ENCODE measurements at regions not wholly inside any gene's neighbourhood (a gene's known extent, or its start where the extent isn't known, plus 50 kb on each side); places are given as distances from the start of the nearest gene placed in this dataset.
"Not testable (repeated sequence)": the region's sequence is repeated elsewhere in the genome, so short reads cannot be mapped to it uniquely, and the experiment has no call there.

DNA sequence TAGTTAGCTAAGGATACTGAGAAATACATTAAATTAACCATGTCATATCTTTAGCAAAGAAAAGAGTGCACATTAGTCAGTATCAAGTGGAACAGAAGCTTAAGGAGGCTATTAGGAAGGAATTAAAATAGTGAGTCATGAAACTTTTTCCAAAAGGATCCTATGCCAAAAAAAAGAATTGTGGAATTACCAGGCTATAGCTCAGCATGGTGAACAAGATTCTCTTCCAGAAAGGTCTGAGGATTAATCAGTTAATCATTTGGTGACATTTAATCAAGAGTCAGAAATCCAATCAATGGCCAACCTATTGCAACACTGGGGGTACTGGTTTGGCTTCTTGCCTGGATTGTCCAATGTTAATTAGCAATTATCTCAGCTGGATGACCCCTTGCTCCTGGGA, 244.5 kb upstream of the NMUR2 start:
- no peak for DNase-seq (ENCODE audit: low read depth, low spot score)
- POLR2A ChIA-PET = no interaction called here
- TF ChIP-seq, protein P1, sequence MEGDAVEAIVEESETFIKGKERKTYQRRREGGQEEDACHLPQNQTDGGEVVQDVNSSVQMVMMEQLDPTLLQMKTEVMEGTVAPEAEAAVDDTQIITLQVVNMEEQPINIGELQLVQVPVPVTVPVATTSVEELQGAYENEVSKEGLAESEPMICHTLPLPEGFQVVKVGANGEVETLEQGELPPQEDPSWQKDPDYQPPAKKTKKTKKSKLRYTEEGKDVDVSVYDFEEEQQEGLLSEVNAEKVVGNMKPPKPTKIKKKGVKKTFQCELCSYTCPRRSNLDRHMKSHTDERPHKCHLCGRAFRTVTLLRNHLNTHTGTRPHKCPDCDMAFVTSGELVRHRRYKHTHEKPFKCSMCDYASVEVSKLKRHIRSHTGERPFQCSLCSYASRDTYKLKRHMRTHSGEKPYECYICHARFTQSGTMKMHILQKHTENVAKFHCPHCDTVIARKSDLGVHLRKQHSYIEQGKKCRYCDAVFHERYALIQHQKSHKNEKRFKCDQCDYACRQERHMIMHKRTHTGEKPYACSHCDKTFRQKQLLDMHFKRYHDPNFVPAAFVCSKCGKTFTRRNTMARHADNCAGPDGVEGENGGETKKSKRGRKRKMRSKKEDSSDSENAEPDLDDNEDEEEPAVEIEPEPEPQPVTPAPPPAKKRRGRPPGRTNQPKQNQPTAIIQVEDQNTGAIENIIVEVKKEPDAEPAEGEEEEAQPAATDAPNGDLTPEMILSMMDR (IDR thresholded peaks at IDR 0.05; ENCODE audit: insufficient read depth, low read length, missing control alignments) = no peak
- no peak overlapping the region for H3K4me3 ChIP-seq (ENCODE audit: low read depth, low read length)
- CTCF ChIA-PET = no interaction called here

DNA sequence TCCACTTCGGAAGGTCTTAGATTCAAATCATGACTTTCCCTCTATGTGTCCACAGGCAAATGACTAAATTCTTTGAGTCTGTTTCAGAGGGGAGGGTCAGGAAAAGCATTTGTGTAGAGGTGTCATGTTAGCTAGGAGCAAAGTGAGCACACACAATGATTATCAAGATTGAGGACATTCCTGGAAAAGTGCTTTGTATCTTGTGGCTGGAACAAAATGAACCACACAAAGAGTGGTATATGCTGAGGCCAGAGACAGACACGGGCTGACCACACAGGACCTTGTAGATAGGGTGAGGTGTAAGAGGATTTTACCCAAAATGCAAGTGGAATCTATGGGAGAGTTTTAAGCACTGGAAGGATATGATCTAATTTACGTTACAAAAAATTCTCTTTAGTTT, 245.3 kb upstream of the NMUR2 start:
- no peak for DNase-seq (ENCODE audit: low read depth, low spot score)
- TF ChIP-seq, protein P1 (IDR thresholded peaks at IDR 0.05; ENCODE audit: insufficient read depth, low read length, missing control alignments) = no peak
- POLR2A ChIA-PET = no interaction called here
- H3K4me3 ChIP-seq (ENCODE audit: low read depth, low read length) = no peak overlapping the region
- CTCF ChIA-PET = no interaction called here

DNA sequence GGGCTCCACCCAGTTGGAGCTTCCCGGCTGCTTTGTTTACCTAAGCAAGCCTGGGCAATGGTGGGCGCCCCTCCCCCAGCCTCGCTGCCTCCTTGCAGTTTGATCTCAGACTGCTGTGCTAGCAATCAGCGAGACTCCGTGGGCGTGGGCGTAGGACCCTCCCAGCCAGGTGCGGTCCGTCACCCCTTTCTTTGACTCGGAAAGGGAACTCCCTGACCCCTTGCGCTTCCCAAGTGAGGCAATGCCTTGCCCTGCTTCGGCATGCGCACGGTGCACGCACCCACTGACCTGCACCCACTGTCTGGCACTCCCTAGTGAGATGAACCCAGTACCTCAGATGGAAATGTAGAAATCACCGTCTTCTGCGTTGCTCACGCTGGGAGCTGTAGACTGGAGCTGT, 254.4 kb upstream of the NMUR2 start:
- POLR2A ChIA-PET; DNase-seq (ENCODE audit: low read depth, low spot score); CTCF ChIA-PET; H3K4me3 ChIP-seq (ENCODE audit: low read depth, low read length): not testable (repeated sequence)

DNA sequence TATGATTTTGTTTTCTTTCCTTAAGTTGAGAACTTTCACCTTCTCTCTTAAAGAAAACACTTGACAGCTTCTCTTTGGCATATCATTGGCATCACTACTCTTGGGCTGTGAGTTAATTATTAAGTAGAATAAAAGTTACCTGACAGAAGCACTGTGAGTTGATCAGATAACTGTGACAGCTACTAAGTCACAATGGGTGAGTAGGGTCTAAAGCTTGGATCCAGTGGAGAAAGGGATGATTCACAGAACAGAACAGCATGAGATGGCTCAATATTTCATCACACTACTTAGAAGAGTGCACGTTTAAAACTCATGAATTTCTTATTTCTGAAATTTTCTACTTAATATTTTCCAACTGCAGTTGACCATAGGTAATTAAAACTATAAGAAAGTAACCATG, 268.5 kb upstream of the NMUR2 start:
- no peak overlapping the region for H3K4me3 ChIP-seq (ENCODE audit: low read depth, low read length)
- ChIA-PET CTCF (no interaction called here), POLR2A (no interaction called here)
- TF ChIP-seq, protein P1 (IDR thresholded peaks at IDR 0.05; ENCODE audit: insufficient read depth, low read length, missing control alignments) = no peak
- DNase-seq (ENCODE audit: low read depth, low spot score) = no peak

DNA sequence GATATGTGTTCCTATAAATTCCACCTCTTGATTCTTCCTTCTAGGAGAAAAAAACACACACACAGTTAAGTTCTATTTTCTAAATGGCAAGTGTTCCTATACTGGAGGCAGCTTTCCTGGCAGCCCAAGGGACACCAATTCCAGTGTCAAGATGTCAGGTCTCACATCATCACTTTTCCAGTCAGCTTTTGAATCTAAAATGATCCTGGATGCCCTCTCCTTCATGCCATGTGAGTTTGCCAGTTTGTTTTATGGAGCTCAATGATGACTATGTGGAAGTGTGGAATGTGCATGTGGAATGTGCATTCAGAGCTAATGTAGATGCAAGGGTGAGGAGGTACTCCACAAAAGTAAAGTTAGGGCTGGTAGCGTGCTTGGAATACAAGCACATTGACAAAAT, 269.3 kb upstream of the NMUR2 start:
- TF ChIP-seq, protein P1 (IDR thresholded peaks at IDR 0.05; ENCODE audit: insufficient read depth, low read length, missing control alignments) = no peak
- CTCF ChIA-PET = no interaction called here
- H3K4me3 ChIP-seq (ENCODE audit: low read depth, low read length) = no peak overlapping the region
- DNase-seq (ENCODE audit: low read depth, low spot score) = no peak
- POLR2A ChIA-PET = no interaction called here

DNA sequence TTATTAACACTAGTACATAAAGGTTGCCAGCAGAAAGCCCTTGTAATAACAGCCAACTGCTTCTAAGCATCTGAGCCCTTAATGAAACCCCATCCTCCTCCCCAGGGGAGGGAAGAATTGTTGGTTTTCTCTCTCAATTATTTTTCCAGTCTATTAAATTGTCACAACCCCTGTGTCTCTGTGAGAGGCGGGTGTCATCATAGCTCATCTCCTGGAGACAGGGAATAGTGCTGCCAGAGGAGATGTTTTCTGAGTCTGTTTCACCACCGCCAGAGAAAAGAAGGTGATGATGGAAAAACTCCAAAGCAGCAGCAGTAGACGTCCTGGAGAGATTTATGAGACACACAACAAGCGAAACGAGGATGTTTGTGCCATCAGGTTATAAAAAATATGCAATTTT, 271.1 kb upstream of the NMUR2 start:
- TF ChIP-seq, protein P1 (IDR thresholded peaks at IDR 0.05; ENCODE audit: insufficient read depth, low read length, missing control alignments) = no peak

DNA sequence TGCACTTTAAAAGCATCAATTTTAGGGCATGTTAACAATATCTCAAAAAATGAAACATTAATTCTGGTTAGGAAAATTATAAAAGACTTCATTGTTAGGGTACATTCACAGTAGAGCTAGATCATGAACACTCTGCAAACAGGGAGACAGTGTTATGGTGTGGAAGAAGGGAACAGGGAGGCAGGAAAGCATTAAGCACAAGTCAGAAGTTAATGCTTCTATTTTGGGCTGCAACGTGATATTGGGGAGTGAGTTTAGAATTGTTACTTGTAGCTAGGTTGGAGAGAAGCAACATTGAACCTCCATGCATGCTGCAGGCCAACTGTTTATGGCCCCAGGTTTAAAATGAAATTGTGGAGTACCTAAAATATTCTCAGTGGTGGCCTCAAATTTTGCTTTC, 278.1 kb upstream of the NMUR2 start:
- POLR2A ChIA-PET = no interaction called here
- TF ChIP-seq, protein P1 (IDR thresholded peaks at IDR 0.05; ENCODE audit: insufficient read depth, low read length, missing control alignments) = no peak
- CTCF ChIA-PET = no interaction called here
- no peak overlapping the region for H3K4me3 ChIP-seq (ENCODE audit: low read depth, low read length)
- no peak for DNase-seq (ENCODE audit: low read depth, low spot score)

More for the DNA sequence above, 271.1 kb upstream of the NMUR2 start:
- H3K4me3 ChIP-seq (ENCODE audit: low read depth, low read length) = no peak overlapping the region
- DNase-seq (ENCODE audit: low read depth, low spot score) = no peak
- CTCF ChIA-PET = no interaction called here
- POLR2A ChIA-PET = no interaction called here
